GM10266 (cell line): ENCODE measurements at regions not wholly inside any gene's neighbourhood (a gene's known extent, or its start where the extent isn't known, plus 50 kb on each side); places are given as distances from the start of the nearest gene placed in this dataset.
"Not testable (repeated sequence)": the region's sequence is repeated elsewhere in the genome, so short reads cannot be mapped to it uniquely, and the experiment has no call there.

Experiments used
- DNase-seq: peaks from one replicate; pipeline ENCODE4 v3.0.0; 2012; ENCODE audit errors: extremely low spot score
- TF ChIP-seq, protein P1 (sequence below): IDR thresholded peaks from 2 replicates; pipeline ENCODE4 v1.5.1; 2012; ENCODE audit warnings: mild to moderate bottlenecking, low read depth; ENCODE audit not compliant: control insufficient read depth, insufficient read depth; ENCODE audit errors: missing control alignments

DNA sequence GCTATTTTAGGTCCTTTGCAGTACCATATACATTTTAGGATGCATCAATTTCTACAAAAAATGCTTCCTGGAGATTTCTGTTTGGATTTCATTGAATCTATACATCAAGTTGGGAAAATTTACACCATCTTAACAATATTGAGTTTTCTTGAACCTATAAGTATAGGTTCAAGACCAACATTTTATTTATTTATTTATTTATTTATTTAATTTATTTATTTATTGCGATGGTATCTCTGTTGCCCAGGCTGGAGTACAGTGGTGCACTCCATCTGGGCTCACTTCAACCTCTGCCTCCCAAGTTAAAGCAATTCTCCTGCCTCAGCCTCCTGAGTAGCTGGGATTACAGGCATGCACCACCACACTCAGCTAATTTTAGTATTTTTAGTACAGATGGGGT lies 125.0 kb upstream of the HS3ST2 start:
- DNase-seq = no peak
- TF ChIP-seq, protein P1, sequence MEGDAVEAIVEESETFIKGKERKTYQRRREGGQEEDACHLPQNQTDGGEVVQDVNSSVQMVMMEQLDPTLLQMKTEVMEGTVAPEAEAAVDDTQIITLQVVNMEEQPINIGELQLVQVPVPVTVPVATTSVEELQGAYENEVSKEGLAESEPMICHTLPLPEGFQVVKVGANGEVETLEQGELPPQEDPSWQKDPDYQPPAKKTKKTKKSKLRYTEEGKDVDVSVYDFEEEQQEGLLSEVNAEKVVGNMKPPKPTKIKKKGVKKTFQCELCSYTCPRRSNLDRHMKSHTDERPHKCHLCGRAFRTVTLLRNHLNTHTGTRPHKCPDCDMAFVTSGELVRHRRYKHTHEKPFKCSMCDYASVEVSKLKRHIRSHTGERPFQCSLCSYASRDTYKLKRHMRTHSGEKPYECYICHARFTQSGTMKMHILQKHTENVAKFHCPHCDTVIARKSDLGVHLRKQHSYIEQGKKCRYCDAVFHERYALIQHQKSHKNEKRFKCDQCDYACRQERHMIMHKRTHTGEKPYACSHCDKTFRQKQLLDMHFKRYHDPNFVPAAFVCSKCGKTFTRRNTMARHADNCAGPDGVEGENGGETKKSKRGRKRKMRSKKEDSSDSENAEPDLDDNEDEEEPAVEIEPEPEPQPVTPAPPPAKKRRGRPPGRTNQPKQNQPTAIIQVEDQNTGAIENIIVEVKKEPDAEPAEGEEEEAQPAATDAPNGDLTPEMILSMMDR = no peak

DNA sequence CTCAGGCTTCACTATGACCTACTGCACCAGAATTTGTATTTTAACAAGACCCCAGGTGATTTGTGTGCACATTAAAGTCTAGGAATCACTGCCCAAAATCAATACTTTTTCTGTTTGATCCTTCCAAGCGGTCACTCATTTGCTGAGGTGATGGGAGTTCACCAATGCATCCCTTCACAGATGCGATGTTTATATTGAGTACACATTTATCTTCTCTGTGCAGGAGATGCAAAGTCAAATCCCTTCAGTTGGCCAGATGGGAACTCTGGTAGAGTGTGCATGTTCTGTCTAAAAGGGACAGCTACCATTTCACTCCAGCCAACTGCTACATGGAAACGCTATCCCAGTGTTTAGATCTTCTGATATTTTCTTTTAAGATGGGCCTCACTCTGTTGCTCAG lies 122.6 kb upstream of the HS3ST2 start:
- DNase-seq = no peak
- TF ChIP-seq, protein P1 = no peak

DNA sequence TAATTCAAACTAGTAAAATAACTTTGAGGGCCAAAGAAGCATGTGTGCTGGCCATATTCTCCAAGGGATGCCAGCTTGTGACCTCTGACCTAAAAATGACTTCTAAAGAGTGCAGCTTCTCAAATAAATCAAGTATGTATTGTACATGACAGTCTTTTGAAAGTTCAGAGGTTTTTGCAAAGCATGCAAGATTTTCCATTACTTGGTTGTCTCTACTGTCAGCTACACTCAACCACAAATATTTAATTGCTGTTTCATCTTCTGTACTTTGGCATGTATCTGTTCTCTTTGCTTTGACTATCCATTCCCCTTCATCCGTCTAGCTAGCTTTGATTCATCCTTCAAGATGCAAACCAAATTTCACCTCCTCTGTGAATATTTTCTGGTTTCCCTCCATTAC lies 121.9 kb upstream of the HS3ST2 start:
- TF ChIP-seq, protein P1 = no peak
- no peak for DNase-seq

DNA sequence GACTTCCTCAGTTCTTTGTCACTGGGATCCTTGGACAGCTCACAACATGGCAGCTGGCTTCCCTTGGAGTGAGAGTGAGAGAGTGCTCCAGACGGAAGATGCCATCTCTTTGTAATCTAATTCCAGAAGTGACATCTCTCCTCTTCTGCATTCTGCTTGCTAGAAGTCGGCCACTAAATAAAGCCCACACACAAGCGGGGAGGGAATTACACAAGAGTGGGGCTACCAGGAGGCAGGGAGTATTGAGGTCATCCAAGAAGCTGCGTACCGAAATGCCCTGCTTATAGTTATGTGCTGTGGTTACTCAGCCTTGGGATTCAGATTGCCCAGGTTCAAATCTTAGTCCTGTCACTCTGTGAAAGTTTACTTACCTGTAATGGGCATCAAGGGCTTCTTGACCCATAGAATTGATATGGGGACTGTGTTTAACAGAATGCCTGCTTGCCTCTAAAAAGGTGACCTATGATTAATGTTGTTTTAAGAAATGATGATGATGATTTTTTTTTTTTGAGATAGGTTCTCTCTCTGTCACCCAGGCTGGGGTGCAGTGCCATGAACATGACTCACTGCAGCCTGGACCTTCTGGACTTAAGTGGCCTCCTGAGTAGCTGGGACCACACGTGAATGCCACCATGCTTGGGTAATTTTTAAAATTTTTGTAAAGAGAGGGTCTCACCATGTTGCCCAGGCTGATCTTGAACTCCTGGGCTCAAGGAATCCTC lies 120.9 kb upstream of the HS3ST2 start:
- no peak for DNase-seq
- TF ChIP-seq, protein P1 = no peak

DNA sequence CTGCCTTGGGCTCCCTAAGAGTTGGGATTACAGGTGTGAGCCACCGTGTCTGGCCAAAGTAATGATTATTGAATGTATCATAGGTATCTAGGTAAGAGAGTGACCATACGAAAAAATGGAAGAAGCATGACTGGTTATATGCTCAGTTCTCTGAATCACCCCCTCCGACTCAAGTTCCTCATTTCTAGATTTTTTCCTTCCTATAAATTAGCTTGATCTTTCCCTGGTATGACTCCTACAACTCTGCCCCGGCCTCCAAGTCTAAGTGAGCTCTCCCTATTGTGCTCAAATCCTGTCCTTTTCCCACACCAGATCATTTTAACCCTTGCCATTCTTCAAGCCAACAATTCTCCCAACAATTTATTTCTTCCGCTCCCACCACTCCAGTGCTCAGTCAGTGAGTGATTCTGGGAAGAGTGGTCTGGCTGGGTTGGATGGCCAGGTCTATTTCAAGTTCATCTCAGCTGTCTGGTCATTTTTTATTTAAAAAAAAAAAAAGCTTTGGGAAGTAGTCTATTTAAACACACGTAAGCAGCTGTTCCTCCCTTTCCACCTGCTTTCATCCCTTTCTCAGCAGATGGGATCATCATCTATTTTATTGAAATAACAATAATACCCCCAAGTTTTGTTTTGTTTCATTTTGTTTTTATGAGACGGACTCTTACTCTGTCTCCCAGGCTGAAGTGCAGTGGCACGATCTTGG lies 120.2 kb upstream of the HS3ST2 start:
- no peak for DNase-seq
- TF ChIP-seq, protein P1 = no peak

DNA sequence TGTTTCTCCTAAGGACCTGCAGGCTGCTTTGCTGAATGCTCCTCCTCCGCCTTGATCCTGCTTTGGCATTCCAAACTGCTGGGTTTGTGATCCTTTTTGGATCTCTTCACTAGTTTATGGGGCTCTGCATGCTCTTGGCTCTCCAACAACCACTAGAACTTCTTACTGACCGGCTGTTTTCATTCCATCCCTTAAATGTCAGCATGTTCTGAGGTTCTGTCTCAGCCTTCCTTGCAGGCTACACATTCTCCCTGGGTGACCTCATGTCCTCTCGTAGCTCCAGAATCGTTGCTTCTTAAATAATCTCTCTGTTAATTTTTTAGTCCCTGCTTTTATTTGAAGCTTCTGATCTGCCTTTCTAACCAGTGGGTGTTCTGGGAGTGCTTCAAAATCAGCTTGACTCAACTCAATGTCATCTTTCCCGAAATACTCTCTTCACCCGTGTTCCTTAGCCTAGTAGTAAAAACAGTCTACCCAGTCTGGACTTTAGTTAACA lies 119.0 kb upstream of the HS3ST2 start:
- TF ChIP-seq, protein P1 = no peak
- no peak for DNase-seq

DNA sequence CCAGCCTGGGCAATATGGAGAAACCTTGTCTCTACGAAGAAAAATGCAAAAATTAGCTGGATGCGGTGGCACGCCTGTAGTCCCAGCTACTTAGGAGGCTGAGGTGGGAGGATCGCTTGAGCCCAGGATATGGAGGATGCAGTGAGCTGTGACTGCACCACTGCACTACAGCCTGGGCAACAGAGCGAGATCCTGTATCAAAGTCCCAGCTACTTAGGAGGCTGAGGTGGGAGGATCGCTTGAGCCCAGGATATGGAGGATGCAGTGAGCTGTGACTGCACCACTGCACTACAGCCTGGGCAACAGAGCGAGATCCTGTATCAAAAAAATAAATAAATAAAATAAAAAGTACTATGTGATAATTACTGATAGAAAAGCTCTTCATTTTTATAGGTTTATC lies 118.2 kb upstream of the HS3ST2 start:
- DNase-seq = not testable (repeated sequence)
